Epithelial cell of proximal tubule (primary cell): ENCODE measurements at regions not wholly inside any gene's neighbourhood (a gene's known extent, or its start where the extent isn't known, plus 50 kb on each side); places are given as distances from the start of the nearest gene placed in this dataset.
A peak's percentile ranks its signal among the peaks of the same experiment; 100 is the strongest.

ENCODE experiments used
- DNase-seq: peaks from one replicate; pipeline ENCODE4 v3.0.0-alpha.2; 2011; ENCODE audit warnings: low read depth
- H3K4me3 ChIP-seq: 2 replicates; pipeline ENCODE4 v1.5.1; 2011; ENCODE audit warnings: low read depth, mild to moderate bottlenecking, low read length
- TF ChIP-seq, protein P1 (sequence below): conservative IDR thresholded peaks from 2 replicates; pipeline ENCODE4 v1.5.1; 2012; ENCODE audit warnings: low read depth, mild to moderate bottlenecking, low read length

DNA sequence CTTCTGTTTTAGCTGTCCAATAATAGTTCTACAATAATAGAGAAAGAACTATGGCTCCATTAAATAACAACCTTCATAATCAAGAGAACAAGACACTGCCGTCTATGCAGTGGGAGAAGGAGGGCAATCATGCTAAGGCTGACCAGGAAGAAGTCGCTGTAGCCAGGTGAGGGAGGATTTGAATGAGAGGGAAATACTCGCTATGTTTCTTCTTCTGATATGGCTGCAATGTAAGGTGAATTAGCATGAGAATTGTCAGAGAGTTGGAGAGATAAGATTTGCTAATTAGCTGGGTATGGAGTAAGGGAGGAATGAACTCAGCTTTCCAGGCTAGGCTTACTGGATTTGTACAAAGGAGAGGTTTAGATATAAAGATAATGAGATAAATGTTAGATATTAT is 555.4 kb upstream of the ZNF385D start:
- no peak for DNase-seq
- H3K4me3 ChIP-seq: no peak overlapping the region
- TF ChIP-seq, protein P1, sequence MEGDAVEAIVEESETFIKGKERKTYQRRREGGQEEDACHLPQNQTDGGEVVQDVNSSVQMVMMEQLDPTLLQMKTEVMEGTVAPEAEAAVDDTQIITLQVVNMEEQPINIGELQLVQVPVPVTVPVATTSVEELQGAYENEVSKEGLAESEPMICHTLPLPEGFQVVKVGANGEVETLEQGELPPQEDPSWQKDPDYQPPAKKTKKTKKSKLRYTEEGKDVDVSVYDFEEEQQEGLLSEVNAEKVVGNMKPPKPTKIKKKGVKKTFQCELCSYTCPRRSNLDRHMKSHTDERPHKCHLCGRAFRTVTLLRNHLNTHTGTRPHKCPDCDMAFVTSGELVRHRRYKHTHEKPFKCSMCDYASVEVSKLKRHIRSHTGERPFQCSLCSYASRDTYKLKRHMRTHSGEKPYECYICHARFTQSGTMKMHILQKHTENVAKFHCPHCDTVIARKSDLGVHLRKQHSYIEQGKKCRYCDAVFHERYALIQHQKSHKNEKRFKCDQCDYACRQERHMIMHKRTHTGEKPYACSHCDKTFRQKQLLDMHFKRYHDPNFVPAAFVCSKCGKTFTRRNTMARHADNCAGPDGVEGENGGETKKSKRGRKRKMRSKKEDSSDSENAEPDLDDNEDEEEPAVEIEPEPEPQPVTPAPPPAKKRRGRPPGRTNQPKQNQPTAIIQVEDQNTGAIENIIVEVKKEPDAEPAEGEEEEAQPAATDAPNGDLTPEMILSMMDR: no peak

DNA sequence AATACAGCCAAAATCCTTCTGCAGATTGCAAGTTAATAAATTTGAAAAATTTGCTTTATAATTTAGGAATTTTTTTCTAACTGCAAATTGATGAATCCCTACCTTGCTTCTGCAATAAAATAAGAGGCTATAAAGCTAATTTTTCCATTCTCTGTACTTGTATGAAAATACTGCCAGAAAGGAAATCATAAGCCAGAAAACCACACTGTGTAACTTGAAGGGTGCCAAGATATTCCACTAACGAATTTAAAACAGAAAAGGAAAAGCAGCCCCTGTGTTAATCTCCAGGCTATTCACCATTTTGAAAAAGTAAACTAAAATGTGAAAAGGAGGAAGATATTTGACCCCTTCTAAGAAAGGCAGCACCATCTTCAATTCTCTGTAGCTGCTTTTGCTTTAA is 557.9 kb upstream of the ZNF385D start:
- no peak for DNase-seq
- TF ChIP-seq, protein P1: no peak
- no peak overlapping the region for H3K4me3 ChIP-seq

DNA sequence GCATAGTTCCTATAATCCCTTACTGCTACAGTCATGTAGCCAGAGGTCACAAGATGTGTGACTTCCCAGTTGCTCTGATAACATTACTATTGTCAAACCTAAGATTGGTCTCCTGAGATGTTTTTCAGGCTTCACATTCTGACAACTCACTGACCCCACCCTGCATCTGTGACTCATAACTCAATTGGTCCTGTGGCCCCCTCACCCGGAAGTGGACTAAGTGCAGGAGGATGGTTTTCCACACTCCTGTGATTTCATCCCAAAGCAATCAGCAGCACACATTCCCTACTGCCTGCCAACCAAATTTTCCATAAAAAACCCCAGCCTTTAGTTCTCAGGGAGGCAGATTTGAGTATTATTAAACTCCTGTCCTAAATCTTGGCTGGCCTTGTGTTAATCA is 564.9 kb upstream of the ZNF385D start:
- TF ChIP-seq, protein P1: no peak

DNA sequence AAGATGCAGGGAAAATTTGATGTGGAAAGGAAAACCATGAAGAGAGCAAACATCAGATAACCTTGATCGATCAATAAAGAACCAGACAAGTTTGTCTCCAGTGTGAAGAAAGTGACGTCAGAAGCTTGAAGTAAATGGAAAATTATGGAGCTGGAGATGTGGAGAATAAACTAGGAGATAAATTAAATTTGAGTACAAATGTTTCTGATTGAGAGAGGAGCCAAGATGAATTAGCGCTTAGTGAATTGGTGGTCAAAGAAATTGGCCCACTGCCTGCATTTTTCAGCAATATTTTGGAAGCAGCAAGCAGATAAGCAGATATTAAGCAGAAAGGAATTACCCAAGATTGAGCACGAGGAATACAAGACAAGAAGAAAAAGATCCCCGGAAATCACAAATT is 567.3 kb upstream of the ZNF385D start:
- TF ChIP-seq, protein P1: no peak
- DNase-seq: no peak
- H3K4me3 ChIP-seq: no peak overlapping the region

More for the DNA sequence above, 564.9 kb upstream of the ZNF385D start:
- no peak for DNase-seq
- H3K4me3 ChIP-seq: no peak overlapping the region

DNA sequence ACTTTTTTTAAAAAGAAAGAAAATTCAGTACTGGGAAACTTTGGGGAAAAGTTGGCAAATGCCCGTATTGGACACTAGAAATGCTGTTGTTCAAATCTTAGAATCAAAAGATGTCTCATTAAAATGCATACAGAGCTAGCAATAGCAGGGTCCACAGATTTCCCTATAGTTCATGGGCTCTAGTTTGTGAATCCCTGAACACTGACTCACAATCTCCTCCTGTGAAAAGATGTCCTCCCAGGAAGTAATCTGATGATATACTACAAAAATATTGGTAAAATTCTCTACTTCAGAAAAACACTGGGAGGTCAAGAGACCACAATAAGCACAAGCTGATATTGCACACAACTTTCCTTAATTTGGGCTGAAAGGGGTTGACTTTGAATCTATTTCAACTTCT is 568.4 kb upstream of the ZNF385D start:
- TF ChIP-seq, protein P1: no peak
- H3K4me3 ChIP-seq: no peak overlapping the region
- DNase-seq: no peak

DNA sequence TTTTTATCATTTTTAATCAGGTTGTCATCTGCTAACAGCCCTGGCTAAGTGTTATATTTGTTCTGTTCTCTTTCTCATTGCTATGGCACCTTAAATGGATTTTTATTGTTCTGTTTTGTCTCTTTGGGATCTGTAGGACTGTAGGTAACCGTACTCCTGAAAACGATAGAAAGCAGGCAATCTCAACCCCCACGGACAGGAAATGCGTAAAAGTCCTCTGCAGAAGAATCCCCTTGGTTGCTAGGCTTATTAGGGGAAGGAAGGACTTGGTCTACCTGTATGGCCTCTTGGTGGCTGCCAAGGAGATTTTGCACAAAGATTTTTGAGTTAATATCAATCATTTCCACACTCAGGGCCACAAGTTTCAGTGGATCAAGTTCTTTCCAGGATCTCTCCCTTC is 571.9 kb upstream of the ZNF385D start:
- no peak for DNase-seq
- TF ChIP-seq, protein P1: no peak
- no peak overlapping the region for H3K4me3 ChIP-seq

DNA sequence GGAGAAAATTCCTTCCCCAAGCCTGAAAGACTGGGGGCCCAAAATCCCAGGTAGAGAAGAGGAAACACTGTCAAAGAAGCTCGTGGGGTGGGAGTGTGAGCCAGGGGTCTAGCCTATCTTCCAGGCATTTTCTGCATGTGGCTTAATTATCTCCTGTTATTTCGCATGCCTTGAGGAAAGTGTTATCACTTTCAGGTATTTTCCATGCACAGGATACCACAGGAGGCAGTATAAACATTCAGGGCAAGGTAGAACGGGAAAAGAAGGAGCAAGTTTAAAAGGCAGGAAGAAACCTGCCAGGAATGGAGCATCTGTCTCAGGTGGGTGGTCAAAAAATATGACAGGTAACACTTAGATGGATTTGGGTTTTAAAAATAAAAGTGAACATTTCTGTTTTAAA is 575.3 kb upstream of the ZNF385D start:
- TF ChIP-seq, protein P1: peak; percentile 11
- no peak for DNase-seq
- H3K4me3 ChIP-seq: no peak overlapping the region
